Amniotic stem cell (primary cell): ENCODE measurements at regions not wholly inside any gene's neighbourhood (a gene's known extent, or its start where the extent isn't known, plus 50 kb on each side); places are given as distances from the start of the nearest gene placed in this dataset.
"Not testable (repeated sequence)": the region's sequence is repeated elsewhere in the genome, so short reads cannot be mapped to it uniquely, and the experiment has no call there.

Source experiments
- DNase-seq: peaks from one replicate; lab custom pipeline; 2025; lab: John Stamatoyannopoulos, UW

DNA sequence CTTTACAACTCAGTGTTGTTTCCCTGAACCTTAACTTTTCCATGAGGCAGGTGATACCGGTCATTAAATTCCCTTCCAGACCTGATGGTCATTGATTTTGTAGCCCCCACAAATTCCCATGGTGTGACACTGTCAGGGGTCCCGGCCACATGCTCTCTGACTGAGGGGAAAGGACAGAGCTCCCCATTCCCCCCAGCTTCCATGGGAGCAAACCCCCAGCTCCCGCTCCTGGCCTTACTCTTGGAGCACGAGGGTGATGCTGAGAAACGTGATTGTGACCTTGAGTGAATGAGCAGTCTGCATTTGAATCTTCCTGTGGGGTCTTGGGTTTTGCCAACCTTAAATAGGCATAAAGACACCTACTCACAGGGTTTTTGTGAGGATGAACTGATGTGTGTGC, 366.8 kb downstream of the RPS6KC1 start:
- no peak for DNase-seq

- DNase-seq: no peak
Measured at GRCh38 chr1:213418268-213419071, 367.4 kb downstream of the RPS6KC1 start.

- DNase-seq: no peak
Measured at GRCh38 chr1:213419401-213420030, 368.5 kb downstream of the RPS6KC1 start.

DNA sequence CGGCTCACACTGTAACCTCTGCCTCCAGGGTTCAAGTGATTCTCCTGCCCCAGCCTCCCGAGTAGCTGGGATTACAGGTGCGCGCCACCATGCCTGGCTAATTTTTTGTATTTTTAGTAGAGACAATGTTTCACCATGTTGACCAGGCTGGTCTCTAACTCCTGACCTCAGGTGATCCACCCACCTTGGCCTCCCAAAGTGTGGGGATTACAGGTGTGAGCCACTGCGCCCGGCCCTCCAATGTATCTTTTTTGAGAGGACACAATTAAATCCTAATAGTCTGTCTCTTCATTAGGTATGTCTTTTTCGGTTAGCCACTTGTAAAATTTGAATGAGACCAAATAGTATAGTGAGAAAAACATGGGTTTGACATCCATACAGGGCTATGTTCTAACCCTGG, 370.1 kb downstream of the RPS6KC1 start:
- not testable (repeated sequence) for DNase-seq

- no peak for DNase-seq
Measured at GRCh38 chr1:213423041-213423440, 372.0 kb downstream of the RPS6KC1 start.

- no peak for DNase-seq
Measured at GRCh38 chr1:213423605-213424004, 372.6 kb downstream of the RPS6KC1 start.

GRCh38 chr1:213425376-213426030, 374.5 kb downstream of the RPS6KC1 start:
- no peak for DNase-seq

DNA sequence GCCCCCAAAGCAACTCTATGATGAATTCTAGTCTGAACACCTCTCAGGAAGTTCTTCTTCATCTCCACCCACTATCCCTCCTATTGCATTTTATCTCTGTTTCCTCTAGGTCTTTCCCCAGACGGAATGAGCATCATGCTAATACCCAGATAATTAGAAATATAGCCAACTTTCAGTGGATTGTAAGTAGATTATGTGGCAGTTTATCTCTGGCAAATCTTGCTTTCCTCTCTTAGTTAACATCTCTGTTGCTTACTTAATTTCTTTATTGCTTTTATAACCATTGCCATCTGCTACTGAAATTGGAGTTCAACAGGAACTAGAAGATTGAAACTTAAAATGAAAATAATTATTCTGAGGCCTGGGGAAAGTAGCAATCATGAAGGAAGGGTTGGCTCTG, 378.6 kb downstream of the RPS6KC1 start:
- DNase-seq: no peak

GRCh38 chr1:213435715-213436114, 384.7 kb downstream of the RPS6KC1 start:
- DNase-seq: no peak

DNA sequence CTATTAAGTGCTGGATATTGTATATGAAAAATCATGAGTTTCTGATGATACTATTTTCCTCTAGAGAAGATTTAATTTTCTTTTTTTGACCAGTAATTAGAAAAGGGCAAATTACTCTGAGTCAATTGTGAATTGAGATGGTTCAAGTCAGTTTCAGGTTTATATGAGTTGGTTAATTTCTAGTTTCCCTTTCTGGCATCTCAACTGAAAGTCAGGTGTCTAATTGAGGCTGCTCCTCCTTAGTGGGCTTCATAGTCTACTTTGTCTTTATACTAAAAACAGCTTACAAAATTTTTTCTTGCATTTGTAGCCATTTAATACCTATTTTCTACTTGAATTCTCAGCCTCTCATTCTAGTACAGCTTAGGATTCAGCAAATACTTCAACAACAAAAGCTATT, 387.3 kb downstream of the RPS6KC1 start:
- no peak for DNase-seq

DNA sequence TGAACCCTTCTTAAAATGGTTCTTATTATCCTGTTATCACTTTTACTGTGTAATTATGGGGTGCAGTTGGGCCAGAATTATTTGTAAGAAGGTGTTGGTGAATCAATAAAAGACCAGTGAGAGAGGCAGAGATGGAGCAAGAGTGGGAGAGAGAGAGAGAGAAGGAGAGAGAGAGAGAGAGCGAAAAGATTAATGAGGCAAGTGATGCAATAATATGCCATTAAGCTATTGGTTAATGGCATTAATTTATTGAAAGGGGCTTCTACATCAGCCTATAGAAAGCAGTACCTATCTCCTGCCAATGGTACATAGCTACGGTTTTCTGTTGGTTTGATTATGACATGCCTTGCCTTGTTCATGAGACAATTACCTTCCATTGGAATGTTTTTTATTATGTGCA, 388.7 kb downstream of the RPS6KC1 start:
- DNase-seq: no peak

DNA sequence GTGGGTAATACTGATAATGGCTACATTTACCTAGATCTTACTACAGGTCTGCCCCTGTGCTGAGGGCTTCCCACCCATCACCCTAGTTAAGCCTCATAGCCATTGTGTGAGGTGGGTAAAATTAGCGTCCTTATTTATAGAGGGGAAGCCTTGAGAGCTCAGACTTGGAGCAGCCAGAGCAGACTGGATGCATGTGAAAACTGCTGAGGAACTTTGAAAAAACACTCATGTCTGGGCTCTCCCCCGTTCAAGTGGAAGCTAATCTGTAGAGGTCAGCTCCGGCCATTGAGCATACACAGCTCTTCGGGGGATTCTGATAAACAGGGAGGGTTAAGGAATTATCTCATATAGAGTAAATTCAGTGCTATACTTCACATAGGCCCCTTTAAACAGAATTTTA, 389.7 kb downstream of the RPS6KC1 start:
- no peak for DNase-seq

DNA sequence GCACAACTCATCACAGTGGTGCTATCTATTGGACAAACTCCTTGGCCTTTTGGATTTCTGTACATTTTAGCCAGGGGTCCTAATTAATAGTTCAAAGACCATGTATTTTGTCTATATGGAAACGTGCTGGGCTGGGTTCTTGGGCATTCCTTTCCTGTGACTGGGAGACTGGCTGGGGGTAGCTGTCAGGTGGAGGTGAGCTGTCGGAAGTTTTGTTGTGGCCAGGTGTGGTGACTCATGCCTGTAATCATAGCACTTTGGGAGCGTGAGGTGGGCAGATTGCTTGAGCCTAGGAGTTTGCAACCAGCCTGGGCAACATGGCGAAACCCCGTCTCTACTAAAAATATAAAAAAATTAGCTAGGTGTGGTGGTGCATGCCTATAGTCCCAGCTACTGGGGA, 392.4 kb downstream of the RPS6KC1 start:
- DNase-seq: no peak

DNA sequence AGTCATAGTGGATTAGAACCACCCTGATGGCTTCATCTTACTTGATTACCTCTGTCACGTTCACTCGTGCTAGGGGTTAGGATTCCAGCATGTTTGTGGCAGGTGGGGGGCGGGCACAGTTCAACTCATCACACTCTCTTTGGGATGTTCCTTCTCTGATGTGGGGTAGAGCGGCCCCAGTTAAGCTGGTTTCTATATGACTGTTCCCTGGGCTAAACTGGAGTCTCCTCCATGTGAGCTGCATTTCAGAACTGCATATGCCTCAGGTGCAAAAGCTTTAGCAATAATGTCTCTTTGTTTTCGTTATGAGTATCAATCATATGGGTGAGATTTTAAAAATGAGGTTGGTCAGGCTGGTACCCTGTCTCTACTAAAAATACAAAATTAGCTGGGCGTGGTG, 393.2 kb downstream of the RPS6KC1 start:
- DNase-seq: no peak

- DNase-seq: no peak
Measured at GRCh38 chr1:213446496-213446895, 395.5 kb downstream of the RPS6KC1 start.

GRCh38 chr1:213448360-213448759, 397.3 kb downstream of the RPS6KC1 start:
- DNase-seq: no peak

- no peak for DNase-seq
Measured at GRCh38 chr1:213448776-213449175, 397.7 kb downstream of the RPS6KC1 start.

- DNase-seq: no peak
Measured at GRCh38 chr1:213452501-213452900, 401.5 kb downstream of the RPS6KC1 start.

DNA sequence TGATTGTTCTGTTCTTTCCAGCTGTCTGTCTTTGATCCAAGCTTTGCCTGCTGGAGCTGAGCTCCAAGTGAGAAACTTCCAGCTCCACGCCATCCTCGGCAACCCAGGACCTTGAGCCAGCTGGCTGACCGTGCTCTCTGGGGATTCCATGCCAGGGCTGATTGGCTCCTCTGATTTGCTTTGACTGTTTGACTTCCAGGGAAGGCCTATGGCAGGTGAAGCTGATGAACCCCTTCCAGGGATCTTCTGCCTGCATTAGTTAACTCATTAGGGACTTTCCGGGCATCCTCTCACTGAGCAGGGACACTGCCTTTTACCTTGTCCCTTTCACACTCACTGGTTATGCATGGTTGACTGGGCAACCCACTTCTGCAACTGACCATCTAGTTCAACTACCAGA, 406.1 kb downstream of the RPS6KC1 start:
- DNase-seq: no peak

- DNase-seq: no peak
Measured at GRCh38 chr1:213457733-213458132, 406.7 kb downstream of the RPS6KC1 start.

DNA sequence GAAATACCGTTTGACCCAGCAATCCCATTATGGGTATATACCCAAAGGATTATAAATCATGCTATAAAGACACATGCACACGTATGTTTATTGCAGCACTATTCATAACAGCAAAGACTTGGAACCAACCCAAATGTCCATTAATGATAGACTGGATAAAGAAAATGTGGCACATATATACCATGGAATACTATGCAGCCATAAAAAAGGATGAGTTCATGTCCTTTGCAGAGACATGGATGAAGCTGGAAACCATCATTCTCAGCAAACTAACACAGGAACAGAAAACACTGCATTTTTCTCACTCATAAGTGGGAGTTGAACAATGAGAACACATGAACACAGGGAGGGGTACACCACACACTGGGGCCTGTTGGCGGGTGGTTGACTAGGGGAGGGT, 411.3 kb downstream of the RPS6KC1 start:
- DNase-seq: not testable (repeated sequence)

- no peak for DNase-seq
Measured at GRCh38 chr1:213464786-213465460, 413.9 kb downstream of the RPS6KC1 start.

DNA sequence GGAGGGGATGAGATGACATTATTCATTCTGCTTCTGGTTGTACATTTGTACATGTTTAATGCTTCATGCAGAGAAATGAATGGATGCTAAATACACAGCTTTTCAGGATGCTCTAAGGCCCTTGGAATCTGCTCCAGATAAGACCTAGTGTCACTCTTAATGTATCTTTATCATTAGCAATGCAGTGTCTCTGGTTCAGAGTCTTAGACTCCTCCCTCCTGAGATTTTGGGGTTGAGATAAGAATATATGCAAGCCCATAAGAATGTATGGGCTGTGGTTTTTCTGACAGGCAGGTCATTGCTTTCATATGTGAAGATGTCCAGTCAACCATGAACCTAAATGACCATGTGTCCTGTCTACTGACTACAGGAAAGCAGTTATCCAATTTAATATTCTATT, 415.5 kb downstream of the RPS6KC1 start:
- DNase-seq: no peak
